ENCODE measurements at regions not wholly inside any gene's neighbourhood (a gene's known extent, or its start where the extent isn't known, plus 50 kb on each side); places are given as distances from the start of the nearest gene placed in this dataset.

GRCh38 chr14:22096514-22096895 lies 422.9 kb upstream of the OR4E1 start:
- Histone ChIP-seq H2AFZ (ENCODE audit: insufficient read depth, low read depth, low read length, poor library complexity, severe bottlenecking) (no peak overlapping the region), H3K4me1 (ENCODE audit: control insufficient read depth in 2 of 2, insufficient read depth in 2 of 2, low read length in 2 of 2) (no peaks in the 10 kb centered on the region), H3K27ac (ENCODE audit: low read length in 2 of 2) (no peak overlapping the region), H3K9me3 (ENCODE audit: control extremely low read depth in 1 of 3, control insufficient read depth in 2 of 3, insufficient read depth in 1 of 3, low read length in 2 of 3) (no peaks in the 10 kb centered on the region), H3K79me2 (ENCODE audit: control insufficient read depth, insufficient read depth, low read length) (no peaks in the 10 kb centered on the region), H3K36me3 (replicated peaks in 1 of 2; ENCODE audit: control extremely low read depth in 1 of 2, control insufficient read depth in 1 of 2, extremely low read depth in 1 of 2, insufficient read depth in 2 of 2, low read length in 1 of 2) (no peaks in the 10 kb centered on the region), H3K27me3 (replicated peaks in 1 of 4; ENCODE audit: control extremely low read depth in 1 of 4, control insufficient read depth in 3 of 4, insufficient read depth in 4 of 4, low read length in 3 of 4) (peaks cover 0 to 20% (median 10%) of the 10 kb centered on the region in 4 experiments), H3K9ac (ENCODE audit: low read length) (no peak overlapping the region), H4K20me1 (ENCODE audit: control insufficient read depth, insufficient read depth, low read length, poor library complexity, severe bottlenecking) (no peaks in the 10 kb centered on the region), H3K4me3 (ENCODE audit: control extremely low read depth in 1 of 5, extremely low read depth in 1 of 5, insufficient read depth in 1 of 5, low read depth in 2 of 5, low read length in 4 of 5) (no peak overlapping the region), H3K4me2 (replicated peaks; ENCODE audit: low read depth, low read length, poor library complexity, severe bottlenecking) (no peak overlapping the region)
- intact Hi-C loops (cut with micrococcal nuclease) = no loop called here
- H3K4me1 Mint-ChIP-seq = peaks cover 3% of the 10 kb centered on the region
- no peak overlapping the region for H3K4me3 Mint-ChIP-seq
- DNase-seq = no peak
- H3K9me3 Mint-ChIP-seq (ENCODE audit: insufficient read depth) = no peaks in the 10 kb centered on the region
- no peak for ATAC-seq (ENCODE audit: low read depth)
- TF ChIP-seq CTCF (IDR thresholded peaks at IDR 0.05) = no peak
- TF ChIP-seq EZH2 (IDR thresholded peaks at IDR 0.05; ENCODE audit: borderline replicate concordance, insufficient read depth, low read depth, low read length, poor library complexity, severe bottlenecking) = no peak
- ChIA-PET CTCF (interaction anchor here (1.3 kb wide), 1 partner anchor 12 kb away, joined by 5 read pairs; no protein-coding TSS in a partner anchor), POLR2A (no interaction called here)
- WGBS (ENCODE audit: insufficient coverage) = 33% methylated on average over 1 of the region's 4 CpGs
- peaks cover 29% of the 10 kb centered on the region for H3K27me3 Mint-ChIP-seq
- H3K27ac Mint-ChIP-seq = no peak overlapping the region

- POLR2A ChIA-PET = no interaction called here
- TF ChIP-seq EZH2 (IDR thresholded peaks at IDR 0.05; ENCODE audit: borderline replicate concordance, insufficient read depth, low read depth, low read length, poor library complexity, severe bottlenecking) = no peak
- no peak for TF ChIP-seq CTCF (IDR thresholded peaks at IDR 0.05)
- Mint-ChIP-seq H3K4me3 (no peak overlapping the region), H3K4me1 (peaks cover 3% of the 10 kb centered on the region), H3K27ac (no peak overlapping the region), H3K9me3 (ENCODE audit: insufficient read depth) (no peaks in the 10 kb centered on the region), H3K27me3 (peaks cover 30% of the 10 kb centered on the region)
- H2AFZ ChIP-seq (ENCODE audit: insufficient read depth, low read depth, low read length, poor library complexity, severe bottlenecking) = no peak overlapping the region
- no peak overlapping the region for H3K4me2 ChIP-seq (replicated peaks; ENCODE audit: low read depth, low read length, poor library complexity, severe bottlenecking)
- H4K20me1 ChIP-seq (ENCODE audit: control insufficient read depth, insufficient read depth, low read length, poor library complexity, severe bottlenecking) = no peaks in the 10 kb centered on the region
- no peak for ATAC-seq (ENCODE audit: low read depth)
- no peak overlapping the region for H3K4me3 ChIP-seq (ENCODE audit: control extremely low read depth in 1 of 5, extremely low read depth in 1 of 5, insufficient read depth in 1 of 5, low read depth in 2 of 5, low read length in 4 of 5)
- H3K27me3 ChIP-seq (replicated peaks in 1 of 4; ENCODE audit: control extremely low read depth in 1 of 4, control insufficient read depth in 3 of 4, insufficient read depth in 4 of 4, low read length in 3 of 4) = peaks cover 0 to 20% (median 10%) of the 10 kb centered on the region in 4 experiments
- WGBS (ENCODE audit: insufficient coverage) = 17% methylated on average over 1 of the region's 4 CpGs
- H3K27ac ChIP-seq (ENCODE audit: low read length in 2 of 2) = no peak overlapping the region
- no peaks in the 10 kb centered on the region for H3K79me2 ChIP-seq (ENCODE audit: control insufficient read depth, insufficient read depth, low read length)
- H3K36me3 ChIP-seq (replicated peaks in 1 of 2; ENCODE audit: control extremely low read depth in 1 of 2, control insufficient read depth in 1 of 2, extremely low read depth in 1 of 2, insufficient read depth in 2 of 2, low read length in 1 of 2) = no peaks in the 10 kb centered on the region
- no peak overlapping the region for H3K9ac ChIP-seq (ENCODE audit: low read length)
- CTCF ChIA-PET = interaction anchor here (1.3 kb wide), 1 partner anchor 12 kb away, joined by 5 read pairs; no protein-coding TSS in a partner anchor
- no peaks in the 10 kb centered on the region for H3K9me3 ChIP-seq (ENCODE audit: control extremely low read depth in 1 of 3, control insufficient read depth in 2 of 3, insufficient read depth in 1 of 3, low read length in 2 of 3)
- intact Hi-C loops (cut with micrococcal nuclease) = no loop called here
- H3K4me1 ChIP-seq (ENCODE audit: control insufficient read depth in 2 of 2, insufficient read depth in 2 of 2, low read length in 2 of 2) = no peaks in the 10 kb centered on the region
- no peak for DNase-seq
Observed at GRCh38 chr14:22095860-22096513, 422.4 kb upstream of the OR4E1 start.
